Kidney epithelial cell (primary cell): ENCODE measurements at regions not wholly inside any gene's neighbourhood (a gene's known extent, or its start where the extent isn't known, plus 50 kb on each side); places are given as distances from the start of the nearest gene placed in this dataset.

Experiments
- DNase-seq: peaks from one replicate; pipeline ENCODE4 v3.0.0-alpha.2; 2010; ENCODE audit warnings: low read depth
- H3K27me3 ChIP-seq: 2 replicates; pipeline ENCODE4 v1.6.0; 2011; ENCODE audit warnings: low read length; ENCODE audit not compliant: control insufficient read depth, insufficient read depth
- H3K36me3 ChIP-seq: 2 replicates; pipeline ENCODE4 v1.5.1; 2011; ENCODE audit warnings: low read length; ENCODE audit not compliant: control insufficient read depth, insufficient read depth
- H3K4me3 ChIP-seq: 2 replicates; pipeline ENCODE4 v1.5.1; 2011; ENCODE audit warnings: low read depth, mild to moderate bottlenecking, control low read depth, low read length
- CTCF ChIP-seq: IDR thresholded peaks from 2 replicates; pipeline ENCODE4 v1.5.1; 2011; ENCODE audit warnings: mild to moderate bottlenecking, moderate library complexity, low read length, control low read depth, inconsistent platforms; ENCODE audit not compliant: insufficient read depth, poor library complexity, severe bottlenecking

DNA sequence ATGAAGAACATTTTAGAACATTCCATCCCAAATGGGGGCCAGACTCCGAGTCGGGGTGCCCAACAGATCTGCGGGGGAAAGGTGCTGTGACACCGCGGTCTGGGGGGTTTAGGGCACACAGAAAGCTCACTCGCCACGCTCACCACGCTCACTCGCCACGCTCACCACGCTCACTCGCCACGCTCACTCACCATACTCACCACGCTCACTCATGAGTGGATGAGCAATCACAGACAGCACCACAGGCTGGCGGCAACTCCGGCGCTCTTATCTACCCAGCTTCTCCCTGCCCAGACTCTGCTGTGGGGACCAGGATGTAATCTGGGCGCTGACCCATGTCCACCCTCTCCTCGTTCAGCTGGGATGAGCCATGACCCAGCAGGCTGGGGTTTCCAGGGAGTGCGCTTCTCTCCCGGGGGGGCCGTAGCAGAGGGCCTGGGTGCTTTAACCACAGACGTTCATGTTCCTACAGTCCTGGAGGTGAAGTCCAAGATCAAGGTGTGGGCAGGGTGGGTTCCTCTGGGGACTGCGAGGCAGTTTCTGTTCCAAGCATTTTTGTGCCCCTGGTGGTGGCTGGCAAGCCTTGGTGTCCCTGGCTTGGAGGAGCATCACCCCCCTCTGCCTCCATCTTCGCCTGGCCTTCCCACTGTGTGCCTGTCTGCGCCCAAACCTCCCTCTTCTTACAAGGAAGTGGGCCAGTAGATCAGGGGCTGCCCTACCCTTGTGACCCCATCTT is 141.2 kb downstream of the CTTN start:
- DNase-seq = no peak
- no peak for TF ChIP-seq CTCF
- H3K4me3 ChIP-seq = no peak overlapping the region
- no peaks in the 10 kb centered on the region for H3K27me3 ChIP-seq
- no peaks in the 10 kb centered on the region for H3K36me3 ChIP-seq

GRCh38 chr11:70540196-70540595 is 141.9 kb downstream of the CTTN start:
- H3K36me3 ChIP-seq = no peaks in the 10 kb centered on the region
- H3K27me3 ChIP-seq = no peaks in the 10 kb centered on the region
- no peak for DNase-seq
- no peak overlapping the region for H3K4me3 ChIP-seq
- no peak for TF ChIP-seq CTCF

GRCh38 chr11:70541176-70541575 is 142.8 kb downstream of the CTTN start:
- Histone ChIP-seq H3K27me3 (no peaks in the 10 kb centered on the region), H3K36me3 (no peaks in the 10 kb centered on the region), H3K4me3 (no peak overlapping the region)
- DNase-seq = no peak
- TF ChIP-seq CTCF = no peak

DNA sequence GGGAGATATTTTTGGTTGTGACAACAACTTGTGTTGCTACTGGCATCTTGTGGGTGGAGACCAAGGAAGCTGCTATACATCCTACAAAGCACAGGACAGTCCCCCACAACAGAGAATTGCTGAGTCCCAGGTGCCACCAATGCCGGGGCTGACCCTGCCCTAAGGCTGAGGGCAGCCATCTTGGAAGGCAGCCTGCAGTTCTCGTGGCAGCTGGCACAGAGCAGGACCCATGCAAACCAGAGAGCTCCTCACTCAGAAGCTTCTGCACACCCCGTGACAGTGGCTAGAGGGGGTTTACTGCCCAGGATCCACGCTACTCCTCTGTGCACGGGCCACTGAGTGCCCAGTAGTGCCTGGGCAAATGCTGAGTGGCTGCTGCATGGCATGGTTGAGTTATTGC is 143.4 kb downstream of the CTTN start:
- Histone ChIP-seq H3K36me3 (no peaks in the 10 kb centered on the region), H3K4me3 (no peak overlapping the region), H3K27me3 (no peaks in the 10 kb centered on the region)
- TF ChIP-seq CTCF = no peak
- no peak for DNase-seq

GRCh38 chr11:70542406-70542805 is 144.1 kb downstream of the CTTN start:
- no peak for DNase-seq
- TF ChIP-seq CTCF = no peak
- Histone ChIP-seq H3K4me3 (no peak overlapping the region), H3K36me3 (no peaks in the 10 kb centered on the region), H3K27me3 (no peaks in the 10 kb centered on the region)

DNA sequence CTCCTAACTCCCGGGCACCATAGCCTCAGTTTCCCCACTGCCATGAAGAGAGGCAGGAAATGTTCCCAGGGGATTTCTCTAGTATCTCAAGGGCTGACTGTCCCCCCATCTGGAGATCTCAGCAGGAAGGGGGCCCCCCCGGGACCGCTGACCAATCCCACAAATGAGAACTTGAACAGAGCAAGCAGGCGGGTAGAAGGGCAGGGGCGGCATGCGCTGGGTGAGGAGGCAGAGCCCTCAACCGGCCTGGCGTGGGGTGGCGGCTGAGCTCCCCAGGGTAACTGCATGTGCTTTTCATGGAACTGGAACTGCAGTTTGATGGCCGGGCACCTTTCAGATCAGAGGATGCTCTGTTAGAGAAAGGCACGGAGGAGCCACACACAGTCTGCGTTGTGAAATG is 144.5 kb downstream of the CTTN start:
- Histone ChIP-seq H3K4me3 (no peak overlapping the region), H3K27me3 (no peaks in the 10 kb centered on the region), H3K36me3 (no peaks in the 10 kb centered on the region)
- no peak for DNase-seq
- TF ChIP-seq CTCF = no peak
